Astrocyte (in vitro differentiated cells and primary cell): ENCODE measurements at regions not wholly inside any gene's neighbourhood (a gene's known extent, or its start where the extent isn't known, plus 50 kb on each side); places are given as distances from the start of the nearest gene placed in this dataset.

Experiments
- CTCF ChIP-seq: IDR thresholded peaks from 2 replicates; pipeline ENCODE4 v1.5.1; 2011; ENCODE audit warnings: low read depth, mild to moderate bottlenecking, inconsistent platforms, low read length, moderate library complexity; ENCODE audit not compliant: insufficient read depth
- EZH2 ChIP-seq: IDR thresholded peaks from 2 replicates; pipeline ENCODE4 v1.6.1; 2012; ENCODE audit warnings: mild to moderate bottlenecking, low read length, inconsistent platforms; ENCODE audit not compliant: insufficient read depth

GRCh38 chr14:94880876-94881275 lies 111.0 kb upstream of the GSC start:
- TF ChIP-seq CTCF (no peak), EZH2 (no peak)
